ENCODE measurements at regions not wholly inside any gene's neighbourhood (a gene's known extent, or its start where the extent isn't known, plus 50 kb on each side); places are given as distances from the start of the nearest gene placed in this dataset.

GRCh38 chr16:59611556-59611955 lies 877.4 kb upstream of the GOT2 start:
- no peak for TF ChIP-seq ZHX1 (conservative IDR thresholded peaks at IDR 0.05; ENCODE audit: low read length)
- TF ChIP-seq AFF1 (IDR thresholded peaks at IDR 0.05; ENCODE audit: low read depth in 1 of 2, partially characterized antibody in 2 of 2) = no peak
- TF ChIP-seq ZNF12 (CRISPR knock-in tag; IDR thresholded peaks at IDR 0.05) = no peak
- no peak for TF ChIP-seq TARDBP (IDR thresholded peaks at IDR 0.05)
- no TSS peak for BruUV-seq (replicated peaks)
- no peaks in the 10 kb centered on the region for H3K4me1 ChIP-seq (replicated peaks in 1 of 2; ENCODE audit: control insufficient read depth in 2 of 2, insufficient read depth in 2 of 2, low read length in 2 of 2)
- H3K9me3 ChIP-seq (replicated peaks; ENCODE audit: control insufficient read depth, insufficient read depth, low read depth, low read length) = no peaks in the 10 kb centered on the region
- H3K9ac ChIP-seq (ENCODE audit: insufficient read depth in 1 of 2, low read depth in 2 of 2, low read length in 2 of 2) = no peak overlapping the region
- no peaks in the 10 kb centered on the region for H3K27me3 ChIP-seq (ENCODE audit: control insufficient read depth in 2 of 2, insufficient read depth in 2 of 2, low read length in 2 of 2)
- in situ Hi-C loops (cut with MboI) (no loop called here), intact Hi-C loops (cut with micrococcal nuclease) (no loop called here)
- DNase-seq (ENCODE audit: extremely low read depth in 1 of 4, low spot score in 3 of 4) (no peak), FAIRE-seq (no peak), ATAC-seq (no peak)
- ChIA-PET POLR2A (no interaction called here), CTCF (ENCODE audit: low intra/inter-chr PET ratio) (no interaction called here)
- H4K20me1 ChIP-seq (replicated peaks; ENCODE audit: control insufficient read depth, insufficient read depth, low read length) = no peaks in the 10 kb centered on the region
- no peak overlapping the region for H3K4me3 ChIP-seq
- no peaks in the 10 kb centered on the region for H3K9me1 ChIP-seq (ENCODE audit: control insufficient read depth, insufficient read depth, low read length)
- H3K4me2 ChIP-seq (ENCODE audit: insufficient read depth, low read length) = no peak overlapping the region
- H2AFZ ChIP-seq (ENCODE audit: low read depth, low read length) = no peak overlapping the region
- H3K27ac ChIP-seq (ENCODE audit: extremely low read depth, low read depth, low read length) = no peak overlapping the region
- no peaks in the 10 kb centered on the region for H3K36me3 ChIP-seq (ENCODE audit: control insufficient read depth, insufficient read depth, low read length)
- H3K79me2 ChIP-seq (ENCODE audit: control insufficient read depth, insufficient read depth, low read length) = no peaks in the 10 kb centered on the region
- 0% methylated on average over 3 of the region's 3 CpGs for WGBS (ENCODE audit: insufficient coverage, low coverage, missing lambda C conversion rate)
